GM23338 (cell line): ENCODE measurements at regions not wholly inside any gene's neighbourhood (a gene's known extent, or its start where the extent isn't known, plus 50 kb on each side); places are given as distances from the start of the nearest gene placed in this dataset.

Source experiments
- CREB1 ChIP-seq: fragments of 250-450 bp; sonication (Bioruptor Pico); IDR thresholded peaks from 2 replicates; pipeline ENCODE4 v1.5.0; 2020; ENCODE audit warnings: low read depth, mild to moderate bottlenecking, moderate library complexity
- EZH2 ChIP-seq: fragments of 200-600 bp; sonication (generic); IDR thresholded peaks from one replicate; pipeline ENCODE4 v1.8.0; 2017; ENCODE audit warnings: antibody characterized with exemption, mild to moderate bottlenecking, low read depth; ENCODE audit not compliant: unreplicated experiment
- POLR2AphosphoS5 ChIP-seq: IDR thresholded peaks from 2 replicates; pipeline ENCODE4 v1.6.1; 2016; ENCODE audit warnings: antibody characterized with exemption, low read depth
- TF ChIP-seq, protein P1 (sequence below), 2 experiments: fragments of 200-600 bp in 1 of 2; sonication (generic) in 1 of 2; conservative IDR thresholded peaks; 2 replicates each; pipeline versions ENCODE4 v1.5.1 to v1.6.1; 2016 to 2017; ENCODE audit warnings: antibody characterized with exemption in 2 of 2, low read depth in 2 of 2, mild to moderate bottlenecking in 2 of 2, moderate library complexity in 1 of 2
- TF ChIP-seq, protein P2 (sequence below): fragments of 250-450 bp; sonication (Bioruptor Pico); IDR thresholded peaks from 2 replicates; pipeline ENCODE4 v1.5.0; 2020; ENCODE audit warnings: mild to moderate bottlenecking, moderate library complexity
- TF ChIP-seq, protein P3 (sequence below): IDR thresholded peaks from one replicate; pipeline ENCODE4 v1.6.1; 2018; ENCODE audit warnings: antibody characterized with exemption; ENCODE audit not compliant: unreplicated experiment

DNA sequence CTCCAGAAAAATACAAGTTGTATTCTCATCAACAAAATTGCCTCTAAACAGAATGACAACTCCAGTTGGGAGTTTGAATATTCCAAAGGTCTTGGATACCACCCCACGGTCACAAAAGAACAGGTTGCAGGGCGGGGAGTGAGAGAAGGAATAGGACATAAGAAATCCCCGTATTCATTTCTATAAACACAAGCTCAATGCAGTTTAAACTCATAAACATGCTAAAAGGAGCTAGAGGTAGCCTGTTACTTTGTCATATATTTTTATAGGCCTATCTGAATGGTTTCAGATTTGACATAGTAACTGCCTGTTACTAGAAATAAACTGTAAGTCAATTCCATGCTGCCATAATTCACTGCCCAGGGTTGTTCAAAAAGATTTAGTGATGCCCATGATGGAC lies 567.5 kb downstream of the BCL11A start:
- no peak for TF ChIP-seq POLR2AphosphoS5
- TF ChIP-seq, protein P1, sequence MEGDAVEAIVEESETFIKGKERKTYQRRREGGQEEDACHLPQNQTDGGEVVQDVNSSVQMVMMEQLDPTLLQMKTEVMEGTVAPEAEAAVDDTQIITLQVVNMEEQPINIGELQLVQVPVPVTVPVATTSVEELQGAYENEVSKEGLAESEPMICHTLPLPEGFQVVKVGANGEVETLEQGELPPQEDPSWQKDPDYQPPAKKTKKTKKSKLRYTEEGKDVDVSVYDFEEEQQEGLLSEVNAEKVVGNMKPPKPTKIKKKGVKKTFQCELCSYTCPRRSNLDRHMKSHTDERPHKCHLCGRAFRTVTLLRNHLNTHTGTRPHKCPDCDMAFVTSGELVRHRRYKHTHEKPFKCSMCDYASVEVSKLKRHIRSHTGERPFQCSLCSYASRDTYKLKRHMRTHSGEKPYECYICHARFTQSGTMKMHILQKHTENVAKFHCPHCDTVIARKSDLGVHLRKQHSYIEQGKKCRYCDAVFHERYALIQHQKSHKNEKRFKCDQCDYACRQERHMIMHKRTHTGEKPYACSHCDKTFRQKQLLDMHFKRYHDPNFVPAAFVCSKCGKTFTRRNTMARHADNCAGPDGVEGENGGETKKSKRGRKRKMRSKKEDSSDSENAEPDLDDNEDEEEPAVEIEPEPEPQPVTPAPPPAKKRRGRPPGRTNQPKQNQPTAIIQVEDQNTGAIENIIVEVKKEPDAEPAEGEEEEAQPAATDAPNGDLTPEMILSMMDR (conservative IDR thresholded peaks at IDR 0.05; ENCODE audit: low read depth in 2 of 2): no peak
- no peak for TF ChIP-seq EZH2
- TF ChIP-seq, protein P2, sequence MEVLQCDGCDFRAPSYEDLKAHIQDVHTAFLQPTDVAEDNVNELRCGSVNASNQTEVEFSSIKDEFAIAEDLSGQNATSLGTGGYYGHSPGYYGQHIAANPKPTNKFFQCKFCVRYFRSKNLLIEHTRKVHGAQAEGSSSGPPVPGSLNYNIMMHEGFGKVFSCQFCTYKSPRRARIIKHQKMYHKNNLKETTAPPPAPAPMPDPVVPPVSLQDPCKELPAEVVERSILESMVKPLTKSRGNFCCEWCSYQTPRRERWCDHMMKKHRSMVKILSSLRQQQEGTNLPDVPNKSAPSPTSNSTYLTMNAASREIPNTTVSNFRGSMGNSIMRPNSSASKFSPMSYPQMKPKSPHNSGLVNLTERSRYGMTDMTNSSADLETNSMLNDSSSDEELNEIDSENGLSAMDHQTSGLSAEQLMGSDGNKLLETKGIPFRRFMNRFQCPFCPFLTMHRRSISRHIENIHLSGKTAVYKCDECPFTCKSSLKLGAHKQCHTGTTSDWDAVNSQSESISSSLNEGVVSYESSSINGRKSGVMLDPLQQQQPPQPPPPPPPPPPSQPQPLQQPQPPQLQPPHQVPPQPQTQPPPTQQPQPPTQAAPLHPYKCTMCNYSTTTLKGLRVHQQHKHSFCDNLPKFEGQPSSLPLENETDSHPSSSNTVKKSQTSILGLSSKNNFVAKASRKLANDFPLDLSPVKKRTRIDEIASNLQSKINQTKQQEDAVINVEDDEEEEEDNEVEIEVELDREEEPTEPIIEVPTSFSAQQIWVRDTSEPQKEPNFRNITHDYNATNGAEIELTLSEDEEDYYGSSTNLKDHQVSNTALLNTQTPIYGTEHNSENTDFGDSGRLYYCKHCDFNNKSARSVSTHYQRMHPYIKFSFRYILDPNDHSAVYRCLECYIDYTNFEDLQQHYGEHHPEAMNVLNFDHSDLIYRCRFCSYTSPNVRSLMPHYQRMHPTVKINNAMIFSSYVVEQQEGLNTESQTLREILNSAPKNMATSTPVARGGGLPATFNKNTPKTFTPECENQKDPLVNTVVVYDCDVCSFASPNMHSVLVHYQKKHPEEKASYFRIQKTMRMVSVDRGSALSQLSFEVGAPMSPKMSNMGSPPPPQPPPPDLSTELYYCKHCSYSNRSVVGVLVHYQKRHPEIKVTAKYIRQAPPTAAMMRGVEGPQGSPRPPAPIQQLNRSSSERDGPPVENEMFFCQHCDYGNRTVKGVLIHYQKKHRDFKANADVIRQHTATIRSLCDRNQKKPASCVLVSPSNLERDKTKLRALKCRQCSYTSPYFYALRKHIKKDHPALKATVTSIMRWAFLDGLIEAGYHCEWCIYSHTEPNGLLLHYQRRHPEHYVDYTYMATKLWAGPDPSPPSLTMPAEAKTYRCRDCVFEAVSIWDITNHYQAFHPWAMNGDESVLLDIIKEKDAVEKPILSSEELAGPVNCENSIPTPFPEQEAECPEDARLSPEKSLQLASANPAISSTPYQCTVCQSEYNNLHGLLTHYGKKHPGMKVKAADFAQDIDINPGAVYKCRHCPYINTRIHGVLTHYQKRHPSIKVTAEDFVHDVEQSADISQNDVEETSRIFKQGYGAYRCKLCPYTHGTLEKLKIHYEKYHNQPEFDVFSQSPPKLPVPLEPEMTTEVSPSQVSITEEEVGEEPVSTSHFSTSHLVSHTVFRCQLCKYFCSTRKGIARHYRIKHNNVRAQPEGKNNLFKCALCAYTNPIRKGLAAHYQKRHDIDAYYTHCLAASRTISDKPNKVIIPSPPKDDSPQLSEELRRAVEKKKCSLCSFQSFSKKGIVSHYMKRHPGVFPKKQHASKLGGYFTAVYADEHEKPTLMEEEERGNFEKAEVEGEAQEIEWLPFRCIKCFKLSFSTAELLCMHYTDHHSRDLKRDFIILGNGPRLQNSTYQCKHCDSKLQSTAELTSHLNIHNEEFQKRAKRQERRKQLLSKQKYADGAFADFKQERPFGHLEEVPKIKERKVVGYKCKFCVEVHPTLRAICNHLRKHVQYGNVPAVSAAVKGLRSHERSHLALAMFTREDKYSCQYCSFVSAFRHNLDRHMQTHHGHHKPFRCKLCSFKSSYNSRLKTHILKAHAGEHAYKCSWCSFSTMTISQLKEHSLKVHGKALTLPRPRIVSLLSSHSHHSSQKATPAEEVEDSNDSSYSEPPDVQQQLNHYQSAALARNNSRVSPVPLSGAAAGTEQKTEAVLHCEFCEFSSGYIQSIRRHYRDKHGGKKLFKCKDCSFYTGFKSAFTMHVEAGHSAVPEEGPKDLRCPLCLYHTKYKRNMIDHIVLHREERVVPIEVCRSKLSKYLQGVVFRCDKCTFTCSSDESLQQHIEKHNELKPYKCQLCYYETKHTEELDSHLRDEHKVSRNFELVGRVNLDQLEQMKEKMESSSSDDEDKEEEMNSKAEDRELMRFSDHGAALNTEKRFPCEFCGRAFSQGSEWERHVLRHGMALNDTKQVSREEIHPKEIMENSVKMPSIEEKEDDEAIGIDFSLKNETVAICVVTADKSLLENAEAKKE (CRISPR knock-in tag): no peak
- TF ChIP-seq, protein P3, sequence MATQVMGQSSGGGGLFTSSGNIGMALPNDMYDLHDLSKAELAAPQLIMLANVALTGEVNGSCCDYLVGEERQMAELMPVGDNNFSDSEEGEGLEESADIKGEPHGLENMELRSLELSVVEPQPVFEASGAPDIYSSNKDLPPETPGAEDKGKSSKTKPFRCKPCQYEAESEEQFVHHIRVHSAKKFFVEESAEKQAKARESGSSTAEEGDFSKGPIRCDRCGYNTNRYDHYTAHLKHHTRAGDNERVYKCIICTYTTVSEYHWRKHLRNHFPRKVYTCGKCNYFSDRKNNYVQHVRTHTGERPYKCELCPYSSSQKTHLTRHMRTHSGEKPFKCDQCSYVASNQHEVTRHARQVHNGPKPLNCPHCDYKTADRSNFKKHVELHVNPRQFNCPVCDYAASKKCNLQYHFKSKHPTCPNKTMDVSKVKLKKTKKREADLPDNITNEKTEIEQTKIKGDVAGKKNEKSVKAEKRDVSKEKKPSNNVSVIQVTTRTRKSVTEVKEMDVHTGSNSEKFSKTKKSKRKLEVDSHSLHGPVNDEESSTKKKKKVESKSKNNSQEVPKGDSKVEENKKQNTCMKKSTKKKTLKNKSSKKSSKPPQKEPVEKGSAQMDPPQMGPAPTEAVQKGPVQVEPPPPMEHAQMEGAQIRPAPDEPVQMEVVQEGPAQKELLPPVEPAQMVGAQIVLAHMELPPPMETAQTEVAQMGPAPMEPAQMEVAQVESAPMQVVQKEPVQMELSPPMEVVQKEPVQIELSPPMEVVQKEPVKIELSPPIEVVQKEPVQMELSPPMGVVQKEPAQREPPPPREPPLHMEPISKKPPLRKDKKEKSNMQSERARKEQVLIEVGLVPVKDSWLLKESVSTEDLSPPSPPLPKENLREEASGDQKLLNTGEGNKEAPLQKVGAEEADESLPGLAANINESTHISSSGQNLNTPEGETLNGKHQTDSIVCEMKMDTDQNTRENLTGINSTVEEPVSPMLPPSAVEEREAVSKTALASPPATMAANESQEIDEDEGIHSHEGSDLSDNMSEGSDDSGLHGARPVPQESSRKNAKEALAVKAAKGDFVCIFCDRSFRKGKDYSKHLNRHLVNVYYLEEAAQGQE: no peak
- TF ChIP-seq CREB1: no peak
